Liver (tissue), 8 donors: ENCODE measurements at regions not wholly inside any gene's neighbourhood (a gene's known extent, or its start where the extent isn't known, plus 50 kb on each side); places are given as distances from the start of the nearest gene placed in this dataset.

Experiments used
- DNase-seq: peaks from one replicate; pipeline ENCODE4 v3.0.0-alpha.2; 2017; ENCODE audit warnings: low spot score
- H3K27ac ChIP-seq, 2 donors: one replicate each; pipeline ENCODE4 v1.7.0; 2013; ENCODE audit warnings: inconsistent platforms in 2 of 2, low read length in 2 of 2, control low read depth in 1 of 2, low read depth in 1 of 2, mild to moderate bottlenecking in 1 of 2
- H3K27me3 ChIP-seq, 4 donors: one replicate each; pipeline versions ENCODE4 v1.6.1 to v1.7.0; 2013; ENCODE audit warnings: low read length in 3 of 4, inconsistent platforms in 1 of 4, mild to moderate bottlenecking in 1 of 4, moderate library complexity in 1 of 4; ENCODE audit not compliant: control insufficient read depth in 4 of 4, insufficient read depth in 4 of 4
- H3K36me3 ChIP-seq, 4 donors: one replicate each; pipeline versions ENCODE4 v1.6.1 to v1.7.0; 2013; ENCODE audit warnings: low read length in 3 of 4, mild to moderate bottlenecking in 3 of 4, low read depth in 1 of 4, moderate library complexity in 1 of 4; ENCODE audit not compliant: control insufficient read depth in 4 of 4, insufficient read depth in 3 of 4
- H3K4me1 ChIP-seq, 4 donors: one replicate each; pipeline versions ENCODE4 v1.6.1 to v1.7.0; 2013; ENCODE audit warnings: low read length in 3 of 4, mild to moderate bottlenecking in 3 of 4, moderate library complexity in 1 of 4; ENCODE audit not compliant: control insufficient read depth in 4 of 4, insufficient read depth in 4 of 4
- H3K4me3 ChIP-seq, 3 donors: one replicate each; pipeline versions ENCODE4 v1.6.1 to v1.7.0; 2013; ENCODE audit warnings: low read length in 3 of 3, control low read depth in 1 of 3, low read depth in 1 of 3, mild to moderate bottlenecking in 1 of 3
- H3K9ac ChIP-seq, 2 donors: one replicate each; pipeline ENCODE4 v1.7.0; 2013; ENCODE audit warnings: low read length in 2 of 2, mild to moderate bottlenecking in 2 of 2, moderate library complexity in 2 of 2, control low read depth in 1 of 2, low read depth in 1 of 2
- H3K9me3 ChIP-seq, 4 donors: one replicate each; pipeline versions ENCODE4 v1.6.1 to v1.7.0; 2013; ENCODE audit warnings: low read length in 3 of 4; ENCODE audit not compliant: control insufficient read depth in 4 of 4
- ATF3 ChIP-seq: IDR thresholded peaks from 2 replicates; pipeline ENCODE4 v1.6.1; 2016; ENCODE audit warnings: antibody characterized with exemption
- CTCF ChIP-seq: fragments of 150-350 bp; IDR thresholded peaks from 2 replicates; pipeline ENCODE4 v1.5.1; 2017; ENCODE audit warnings: improper control_type of control experiment, low read depth, low read length; ENCODE audit not compliant: missing input control
- FOXA2 ChIP-seq: IDR thresholded peaks from 2 replicates; pipeline ENCODE4 v1.6.1; 2016; ENCODE audit warnings: antibody characterized with exemption
- GABPA ChIP-seq, 2 donors: IDR thresholded peaks in 1 of 2; conservative IDR thresholded peaks in 1 of 2; 2 replicates each; pipeline ENCODE4 v1.6.1; 2016; ENCODE audit warnings: antibody characterized with exemption in 2 of 2, mild to moderate bottlenecking in 1 of 2, moderate library complexity in 1 of 2
- HNF4A ChIP-seq, 2 donors: conservative IDR thresholded peaks; 2 replicates each; pipeline ENCODE4 v1.6.1; 2016; ENCODE audit warnings: antibody characterized with exemption in 2 of 2, mild to moderate bottlenecking in 2 of 2
- HNF4G ChIP-seq: IDR thresholded peaks from 2 replicates; pipeline ENCODE4 v1.6.1; 2016; ENCODE audit warnings: antibody characterized with exemption
- JUND ChIP-seq, 2 donors: IDR thresholded peaks; 2 replicates each; pipeline ENCODE4 v1.6.1; 2016; ENCODE audit warnings: antibody characterized with exemption in 2 of 2
- NR2F2 ChIP-seq: IDR thresholded peaks from 2 replicates; pipeline ENCODE4 v1.6.1; 2016; ENCODE audit warnings: antibody characterized with exemption
- RAD21 ChIP-seq, 2 donors: IDR thresholded peaks; 2 replicates each; pipeline ENCODE4 v1.6.1; 2016; ENCODE audit warnings: antibody characterized with exemption in 2 of 2, mild to moderate bottlenecking in 2 of 2
- REST ChIP-seq: IDR thresholded peaks from 2 replicates; pipeline ENCODE4 v1.6.1; 2016; ENCODE audit warnings: antibody characterized with exemption, mild to moderate bottlenecking
- SP1 ChIP-seq: IDR thresholded peaks from 2 replicates; pipeline ENCODE4 v1.6.1; 2018; ENCODE audit warnings: antibody characterized with exemption, mild to moderate bottlenecking
- TAF1 ChIP-seq: conservative IDR thresholded peaks from 2 replicates; pipeline ENCODE4 v1.6.1; 2016; ENCODE audit warnings: antibody characterized with exemption, mild to moderate bottlenecking
- YY1 ChIP-seq: IDR thresholded peaks from 2 replicates; pipeline ENCODE4 v1.6.1; 2016; ENCODE audit warnings: antibody characterized with exemption, mild to moderate bottlenecking
- WGBS: extraction: QIAGEN DNeasy Blood & Tissue Kit; methylation state at CpG from one replicate; pipeline ENCODE4 v1.1.7; 2013; 5-methylcytosine and 5-hydroxymethylcytosine counted together
- donor health status: healthy.
- donor health status: healthy.
- donor health status: healthy.
- donor health status: healthy.
- donor health status: healthy.

- no peak for TF ChIP-seq HNF4G
- Histone ChIP-seq H3K9me3 (no peaks in the 10 kb centered on the region), H3K4me1 (no peaks in the 10 kb centered on the region), H3K27ac (no peak overlapping the region), H3K4me3 (no peak overlapping the region), H3K27me3 (peaks cover 0 to 4% (median 0%) of the 10 kb centered on the region in 4 donors), H3K36me3 (no peaks in the 10 kb centered on the region), H3K9ac (no peak overlapping the region)
- DNase-seq, result no peak
- WGBS, result 84% methylated on average over 2 of the region's 2 CpGs
Observed at GRCh38 chr14:30153717-30154116, 226.1 kb upstream of the PRKD1 start.

- no peaks in the 10 kb centered on the region for H3K9me3 ChIP-seq
- DNase-seq, result no peak
- WGBS, result 77% methylated on average over 9 of the region's 9 CpGs
- H3K4me1 ChIP-seq, result no peaks in the 10 kb centered on the region
- H3K27me3 ChIP-seq, result peaks cover 0 to 4% (median 0%) of the 10 kb centered on the region in 4 donors
- H3K27ac ChIP-seq, result no peak overlapping the region
- H3K4me3 ChIP-seq, result no peak overlapping the region
- no peak overlapping the region for H3K9ac ChIP-seq
- TF ChIP-seq HNF4A (conservative IDR thresholded peaks at IDR 0.05) (no peak), REST (no peak), GABPA (IDR thresholded peaks at IDR 0.05 in 1 of 2, conservative IDR thresholded peaks at IDR 0.05 in 1 of 2) (no peak), JUND (IDR thresholded peaks at IDR 0.05) (no peak), ATF3 (no peak), CTCF (no peak)
- no peaks in the 10 kb centered on the region for H3K36me3 ChIP-seq
Observed at GRCh38 chr14:30156571-30156970, 228.9 kb upstream of the PRKD1 start.

- Histone ChIP-seq H3K27ac (no peak overlapping the region), H3K4me3 (no peak overlapping the region), H3K27me3 (peaks cover 0 to 7% (median 0%) of the 10 kb centered on the region in 4 donors), H3K9me3 (no peaks in the 10 kb centered on the region), H3K4me1 (no peaks in the 10 kb centered on the region), H3K9ac (no peak overlapping the region), H3K36me3 (no peaks in the 10 kb centered on the region)
- 47% methylated on average over 5 of the region's 5 CpGs for WGBS
- no peak for DNase-seq
- TF ChIP-seq TAF1 (no peak), SP1 (no peak), YY1 (no peak), RAD21 (IDR thresholded peaks at IDR 0.05) (no peak), NR2F2 (no peak), FOXA2 (no peak), ATF3 (no peak), JUND (IDR thresholded peaks at IDR 0.05) (no peak), HNF4A (conservative IDR thresholded peaks at IDR 0.05) (no peak), REST (no peak)
Observed at GRCh38 chr14:30158299-30158698, 230.7 kb upstream of the PRKD1 start.
